UCSD-AML1 (cell line): ENCODE measurements at regions not wholly inside any gene's neighbourhood (a gene's known extent, or its start where the extent isn't known, plus 50 kb on each side); places are given as distances from the start of the nearest gene placed in this dataset.
"Not testable (repeated sequence)": the region's sequence is repeated elsewhere in the genome, so short reads cannot be mapped to it uniquely, and the experiment has no call there.

Experiments used
- DNase-seq: peaks from one replicate; lab custom pipeline; 2025; ENCODE audit not compliant: unreplicated experiment; lab: John Stamatoyannopoulos, UW

GRCh38 chr12:91773749-91774429 lies 371.8 kb downstream of the BTG1 start:
- DNase-seq: no peak

- DNase-seq: no peak
These were observed 373.2 kb downstream of the BTG1 start for GRCh38 chr12:91772411-91772810.

GRCh38 chr12:91769736-91770135 lies 375.9 kb downstream of the BTG1 start:
- DNase-seq: no peak

- DNase-seq: no peak
These were observed 378.4 kb downstream of the BTG1 start for GRCh38 chr12:91767237-91767636.

GRCh38 chr12:91766454-91766853 lies 379.2 kb downstream of the BTG1 start:
- DNase-seq: no peak

- DNase-seq: no peak
These were observed 381.8 kb downstream of the BTG1 start for GRCh38 chr12:91763654-91764370.

- DNase-seq: no peak
These were observed 392.0 kb downstream of the BTG1 start for GRCh38 chr12:91753649-91754048.

GRCh38 chr12:91746976-91747375 lies 398.7 kb downstream of the BTG1 start:
- no peak for DNase-seq

- DNase-seq: no peak
These were observed 401.0 kb downstream of the BTG1 start for GRCh38 chr12:91744597-91744996.

- DNase-seq: no peak
These were observed 401.8 kb downstream of the BTG1 start for GRCh38 chr12:91743704-91744321.

- no peak for DNase-seq
These were observed 402.4 kb downstream of the BTG1 start for GRCh38 chr12:91743280-91743679.

- DNase-seq: no peak
These were observed 403.7 kb downstream of the BTG1 start for GRCh38 chr12:91741932-91742331.

- not testable (repeated sequence) for DNase-seq
These were observed 411.8 kb downstream of the BTG1 start for GRCh38 chr12:91733846-91734245.

- DNase-seq: no peak
These were observed 413.6 kb downstream of the BTG1 start for GRCh38 chr12:91732086-91732485.

- no peak for DNase-seq
These were observed 416.1 kb downstream of the BTG1 start for GRCh38 chr12:91729543-91729942.

GRCh38 chr12:91723191-91723590 lies 422.5 kb downstream of the BTG1 start:
- no peak for DNase-seq

GRCh38 chr12:91722072-91722471 lies 423.6 kb downstream of the BTG1 start:
- no peak for DNase-seq

GRCh38 chr12:91721023-91721422 lies 424.6 kb downstream of the BTG1 start:
- no peak for DNase-seq

GRCh38 chr12:91718326-91718725 lies 427.3 kb downstream of the BTG1 start:
- no peak for DNase-seq

- DNase-seq: no peak
These were observed 427.8 kb downstream of the BTG1 start for GRCh38 chr12:91717804-91718203.

- not testable (repeated sequence) for DNase-seq
These were observed 433.7 kb downstream of the BTG1 start for GRCh38 chr12:91711925-91712324.

- DNase-seq: no peak
These were observed 439.2 kb downstream of the BTG1 start for GRCh38 chr12:91706466-91706865.
